HL-60/S4 treated with phorbol 12-myristate 13-acetate at 8.2 ng/mL for 4 days and 3 days (cell line): ENCODE measurements at regions not wholly inside any gene's neighbourhood (a gene's known extent, or its start where the extent isn't known, plus 50 kb on each side); places are given as distances from the start of the nearest gene placed in this dataset.

Source experiments
- in situ Hi-C: fragments of 300-500 bp; cut with MboI; formaldehyde crosslinking; loops from 2 replicates; pipeline ENCODE4 v1.15.0; 2022; ENCODE audit warnings: low sequenced_read_pairs

DNA sequence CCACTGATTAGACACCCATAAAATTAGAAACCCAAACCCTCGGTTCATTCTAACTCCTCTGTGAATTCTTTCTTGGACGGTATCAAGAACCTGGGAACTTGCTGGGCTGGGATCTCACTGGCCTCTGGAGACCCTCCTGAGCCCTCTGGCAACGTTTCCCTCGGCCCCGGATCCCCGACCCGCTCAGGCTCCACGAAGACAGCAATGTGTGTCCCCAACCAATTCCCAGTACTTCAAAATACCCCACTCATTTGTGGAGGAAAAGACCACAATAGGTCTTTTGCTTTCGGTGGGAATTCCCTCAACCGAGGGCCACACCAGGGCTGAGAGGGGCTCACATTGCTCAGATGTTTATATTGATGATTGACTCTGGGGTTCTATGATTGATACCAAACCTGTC, 117.9 kb upstream of the PRR20G start:
- in situ Hi-C loops: no loop called here

GRCh38 chr3:127405010-127405598, 117.3 kb upstream of the PRR20G start:
- in situ Hi-C loops: no loop called here

DNA sequence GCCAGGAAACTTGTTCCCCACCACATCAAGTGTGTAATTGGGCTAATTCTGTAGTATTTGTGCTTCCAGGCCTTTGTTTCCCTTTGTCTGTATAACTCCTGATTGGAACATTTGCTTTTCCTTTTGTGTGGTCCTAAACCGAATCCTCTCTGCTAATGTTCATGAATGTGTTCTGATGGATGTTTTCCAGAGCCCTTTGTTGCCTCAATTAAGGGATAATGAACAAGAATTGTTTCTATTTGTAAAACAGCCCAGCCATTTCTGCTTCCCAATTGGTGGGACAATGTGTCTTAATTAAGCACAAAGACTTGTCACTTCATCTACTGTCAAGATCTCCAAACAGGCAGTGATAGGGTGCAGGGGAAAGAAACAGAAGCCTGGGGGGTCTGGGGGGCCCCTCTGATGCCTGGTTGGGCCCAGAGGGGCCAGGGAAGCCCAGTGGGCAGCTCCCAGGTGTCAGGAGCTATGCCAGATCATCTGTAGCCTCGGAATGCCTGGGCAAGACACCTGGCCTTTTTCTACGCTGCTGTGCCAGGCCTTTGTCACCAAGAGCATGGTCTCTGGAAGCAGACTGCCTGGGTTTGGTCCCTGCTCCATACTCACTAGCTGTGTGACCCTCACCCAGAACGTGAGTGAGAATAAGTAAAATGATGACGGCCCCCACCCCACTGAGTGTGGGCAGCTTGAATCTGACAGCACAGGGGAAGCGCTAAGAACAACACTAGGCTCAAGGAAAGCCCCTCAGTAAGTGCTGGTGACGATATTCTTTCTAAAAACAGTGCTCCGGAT, 116.6 kb upstream of the PRR20G start:
- in situ Hi-C loops: no loop called here

- in situ Hi-C loops: no loop called here
Observed at GRCh38 chr3:127403795-127404194, 115.9 kb upstream of the PRR20G start.

GRCh38 chr3:127399154-127399553, 111.3 kb upstream of the PRR20G start:
- in situ Hi-C loops: no loop called here

- in situ Hi-C loops: no loop called here
Observed at GRCh38 chr3:127396473-127396872, 108.6 kb upstream of the PRR20G start.

- in situ Hi-C loops: no loop called here
Observed at GRCh38 chr3:127395663-127396355, 108.0 kb upstream of the PRR20G start.

GRCh38 chr3:127394984-127395662, 107.3 kb upstream of the PRR20G start:
- in situ Hi-C loops: no loop called here

- in situ Hi-C loops: no loop called here
Observed at GRCh38 chr3:127394031-127394430, 106.2 kb upstream of the PRR20G start.

GRCh38 chr3:127393131-127393820, 105.4 kb upstream of the PRR20G start:
- in situ Hi-C loops: no loop called here

DNA sequence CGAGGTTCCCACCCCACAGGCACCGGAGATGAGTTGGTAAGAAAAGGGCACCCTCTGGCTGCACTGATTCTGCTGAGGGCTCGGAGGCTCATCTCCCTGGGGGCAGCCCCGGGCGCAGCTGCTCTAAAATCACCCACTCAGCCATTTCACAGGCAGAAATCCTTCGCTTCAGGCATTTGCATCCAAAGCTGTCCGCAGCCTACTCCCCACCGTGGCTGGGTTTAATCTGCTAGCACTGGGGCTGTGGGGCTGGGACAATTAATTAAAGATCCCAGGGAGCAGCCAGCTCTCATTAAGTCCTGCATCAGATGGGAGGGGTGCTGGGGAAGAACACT, 104.3 kb upstream of the PRR20G start:
- in situ Hi-C loops: no loop called here

DNA sequence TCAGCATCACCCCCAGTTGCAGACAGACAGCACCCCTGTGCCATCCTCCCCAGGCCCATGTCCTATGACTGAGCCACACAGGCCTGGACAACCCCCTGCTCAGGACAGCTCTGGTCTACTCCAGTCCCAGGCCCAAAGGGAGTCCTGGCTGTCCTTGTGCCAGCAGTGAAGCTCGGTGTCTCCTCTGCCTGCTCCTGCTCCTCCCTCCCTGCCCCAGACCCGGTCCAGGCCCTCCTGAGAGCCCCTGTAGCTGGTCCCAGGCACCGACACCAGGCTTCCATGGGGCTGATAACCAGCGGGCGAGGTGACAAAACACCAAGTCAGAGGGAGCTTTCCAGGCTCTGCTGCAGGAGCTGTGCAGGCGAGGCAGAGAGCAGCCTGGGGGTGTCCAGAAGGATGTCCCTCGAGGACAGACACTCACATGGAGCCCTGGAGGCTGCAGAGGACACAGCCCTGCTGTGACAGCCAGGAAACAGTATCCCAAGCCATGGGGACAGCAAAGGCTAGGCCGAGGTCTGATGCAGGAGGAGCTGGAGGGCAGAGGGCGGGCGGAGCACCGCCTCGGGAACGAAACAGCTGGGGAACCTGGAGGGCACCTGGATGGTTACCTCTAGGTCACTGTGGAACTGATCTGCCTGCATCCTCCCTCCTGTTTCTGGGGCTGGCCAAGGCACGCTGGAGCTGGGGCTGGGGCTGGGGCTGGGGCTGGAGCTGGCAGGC, 103.8 kb upstream of the PRR20G start:
- in situ Hi-C loops: no loop called here

- in situ Hi-C loops: no loop called here
Observed at GRCh38 chr3:127390365-127391025, 102.6 kb upstream of the PRR20G start.

DNA sequence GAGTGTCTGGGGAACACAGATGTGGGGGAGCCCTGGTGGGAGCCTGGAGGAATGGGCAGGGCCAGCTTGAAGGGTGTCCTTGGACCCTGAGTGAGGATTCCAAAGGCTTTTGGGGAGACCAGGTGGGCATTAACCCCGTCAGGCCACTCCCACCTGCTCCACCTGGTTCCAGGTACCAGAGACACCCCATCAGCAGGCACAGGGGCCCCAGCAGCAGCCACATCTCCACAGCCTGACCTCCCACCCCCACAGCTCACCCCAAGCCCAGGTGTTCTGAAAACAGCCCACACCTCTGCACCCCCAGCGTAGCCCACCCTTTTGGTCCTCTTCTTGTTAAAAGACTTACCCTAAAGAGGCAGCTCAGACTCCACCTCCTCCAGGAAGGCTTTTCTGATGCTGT, 102.1 kb upstream of the PRR20G start:
- in situ Hi-C loops: no loop called here

GRCh38 chr3:127389420-127389819, 101.6 kb upstream of the PRR20G start:
- in situ Hi-C loops: no loop called here

DNA sequence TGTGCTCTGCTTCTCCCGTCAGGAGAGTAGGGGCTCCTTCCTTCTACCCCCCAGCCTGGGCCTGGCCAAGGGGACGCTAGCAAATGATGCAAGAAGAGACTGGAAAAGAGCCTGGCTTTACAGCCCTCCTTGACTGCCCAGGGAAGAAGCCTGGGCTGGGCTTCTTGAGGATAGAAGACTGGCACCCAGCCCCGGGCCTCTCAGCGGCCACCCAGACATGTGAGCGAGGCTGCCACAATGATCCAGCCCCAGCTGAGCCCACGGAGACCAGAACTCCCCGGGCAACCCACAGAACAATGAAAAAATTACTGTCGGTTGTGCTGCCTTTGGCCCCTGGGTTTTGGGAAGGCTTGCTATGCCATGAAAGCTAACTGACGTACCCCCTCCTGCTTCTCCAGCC, 100.6 kb upstream of the PRR20G start:
- in situ Hi-C loops: no loop called here

- in situ Hi-C loops: no loop called here
Observed at GRCh38 chr3:127387556-127388153, 99.8 kb upstream of the PRR20G start.

DNA sequence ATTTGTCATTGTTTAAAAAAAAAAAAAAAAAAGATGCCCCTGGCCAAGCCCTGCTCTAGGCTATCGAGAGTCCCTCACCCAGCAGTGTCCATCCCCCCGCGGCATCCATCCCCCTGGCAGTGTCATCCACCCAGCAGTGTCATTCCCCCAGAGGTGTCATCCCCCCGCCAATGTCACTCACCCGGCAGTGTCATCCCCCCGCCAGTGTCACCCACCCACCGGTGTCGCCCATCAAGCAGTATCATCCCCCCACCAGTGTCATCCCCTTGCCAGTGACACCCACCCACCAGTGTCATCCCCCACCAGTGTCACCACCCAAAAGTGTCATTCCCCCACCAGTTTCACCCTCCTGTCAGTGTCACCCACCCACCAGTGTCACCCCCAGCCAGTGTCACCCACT, 99.3 kb upstream of the PRR20G start:
- in situ Hi-C loops: no loop called here

GRCh38 chr3:127386490-127386889, 98.6 kb upstream of the PRR20G start:
- in situ Hi-C loops: no loop called here

GRCh38 chr3:127385540-127385870, 97.7 kb upstream of the PRR20G start:
- in situ Hi-C loops: no loop called here
